ENCODE measurements at regions not wholly inside any gene's neighbourhood (a gene's known extent, or its start where the extent isn't known, plus 50 kb on each side); places are given as distances from the start of the nearest gene placed in this dataset.

- H3K4me1 ChIP-seq = peaks cover 6% of the 10 kb centered on the region; the same call in 2 of the 3 replicates
- H3K4me2 ChIP-seq = no peak overlapping the region
- ATAC-seq (no peak), DNase-seq (ENCODE audit: low read depth in 1 of 2, low spot score in 1 of 2) (no peak), FAIRE-seq (no peak)
- no peak overlapping the region for H3K4me3 ChIP-seq
- peaks cover 15% of the 10 kb centered on the region; the same call in 1 of the 3 replicates for H3K9me3 ChIP-seq
- TF ChIP-seq E2F6 (IDR thresholded peaks at IDR 0.05; ENCODE audit: borderline replicate concordance, low read depth) (no peak), USF2 (IDR thresholded peaks at IDR 0.05) (no peak), HOXA7 (CRISPR knock-in tag; IDR thresholded peaks at IDR 0.05) (no peak)
- POLR2A ChIA-PET = no interaction called here
- H3K27ac ChIP-seq = no peak overlapping the region
- CTCF ChIA-PET = interaction anchor here (1.0 to 1.8 kb wide), 5 partner anchors 10 to 101 kb away, joined by 3 to 4 read pairs (median 3); no protein-coding TSS in a partner anchor
These were observed 86.8 kb upstream of the TP53I11 start for GRCh38 chr11:45037434-45038005.

GRCh38 chr11:45038923-45039322, 88.2 kb upstream of the TP53I11 start:
- Histone ChIP-seq H3K27ac (no peak overlapping the region), H3K4me2 (no peak overlapping the region), H3K9me3 (peaks cover 15% of the 10 kb centered on the region; the same call in 1 of the 3 replicates), H3K4me1 (peaks cover 16% of the 10 kb centered on the region), H3K4me3 (no peak overlapping the region)
- DNase-seq (ENCODE audit: low read depth in 1 of 2, low spot score in 1 of 2) (no peak), ATAC-seq (no peak), FAIRE-seq (no peak)
- CTCF ChIA-PET = interaction anchor here (1.1 kb wide), 1 partner anchor 11 kb away, joined by 4 read pairs; no protein-coding TSS in a partner anchor
- whole genome bisulfite sequencing (ENCODE audit: missing lambda C conversion rate) = 7% methylated on average over 1 of the region's 1 CpG
- no peak for TF ChIP-seq MAZ (IDR thresholded peaks at IDR 0.05; ENCODE audit: borderline replicate concordance, low read depth, low read length)
- TF ChIP-seq NFE2L2 (conservative IDR thresholded peaks at IDR 0.05; ENCODE audit: low read length) = no peak
- TF ChIP-seq ATOH8 (CRISPR knock-in tag; IDR thresholded peaks at IDR 0.05; ENCODE audit: low read depth) = no peak
- no peak for TF ChIP-seq RCOR1 (IDR thresholded peaks at IDR 0.05; ENCODE audit: low read depth, low read length)
- no peak for TF ChIP-seq BCL3 (IDR thresholded peaks at IDR 0.05)
- TF ChIP-seq CHD2 (IDR thresholded peaks at IDR 0.05; ENCODE audit: low read length, partially characterized antibody) = no peak
- TF ChIP-seq HOXB13 (CRISPR knock-in tag; IDR thresholded peaks at IDR 0.05; ENCODE audit: low read depth) = no peak
- TF ChIP-seq ZFP36 (IDR thresholded peaks at IDR 0.05; ENCODE audit: borderline replicate concordance, partially characterized antibody) = no peak
- TF ChIP-seq RFX5 (IDR thresholded peaks at IDR 0.05) = no peak
- no peak for TF ChIP-seq HOXA7 (CRISPR knock-in tag; IDR thresholded peaks at IDR 0.05)
- TF ChIP-seq CEBPB (IDR thresholded peaks at IDR 0.05) = no peak
- TF ChIP-seq KDM5A (IDR thresholded peaks at IDR 0.05) = no peak
- TF ChIP-seq ZNF302 (CRISPR knock-in tag; IDR thresholded peaks at IDR 0.05) = no peak
- TF ChIP-seq NPAS2 (CRISPR knock-in tag; IDR thresholded peaks at IDR 0.05; ENCODE audit: borderline replicate concordance) = no peak
- POLR2A ChIA-PET = no interaction called here

- POLR2A ChIA-PET = no interaction called here
- FAIRE-seq = no peak
These were observed 90.9 kb upstream of the TP53I11 start for GRCh38 chr11:45041596-45041995.

More at GRCh38 chr11:45041596-45041995, 90.9 kb upstream of the TP53I11 start:
- DNase-seq (ENCODE audit: low read depth in 1 of 2, low spot score in 1 of 2) = no peak
- Histone ChIP-seq H3K27ac (no peak overlapping the region; a peak in 2 of 6 replicates), H3K4me2 (no peak overlapping the region), H3K4me3 (no peak overlapping the region), H3K9me3 (peaks cover 15% of the 10 kb centered on the region; the same call in 1 of the 3 replicates), H3K4me1 (peaks cover 37% of the 10 kb centered on the region)
- 77% methylated on average over 7 of the region's 7 CpGs for WGBS (ENCODE audit: missing lambda C conversion rate)
- TF ChIP-seq FOSB (CRISPR knock-in tag; IDR thresholded peaks at IDR 0.05) (no peak), ATOH8 (CRISPR knock-in tag; IDR thresholded peaks at IDR 0.05; ENCODE audit: low read depth) (no peak), RCOR1 (IDR thresholded peaks at IDR 0.05; ENCODE audit: low read depth, low read length) (no peak), RAD21 (conservative IDR thresholded peaks at IDR 0.05 in 1 of 2, IDR thresholded peaks at IDR 0.05 in 1 of 2) (no peak), USF2 (IDR thresholded peaks at IDR 0.05) (no peak), ZC3H11A (IDR thresholded peaks at IDR 0.05) (no peak), HES2 (IDR thresholded peaks at IDR 0.05) (no peak)
- CTCF ChIA-PET = interaction anchor here (1.1 to 2.5 kb wide), 5 partner anchors 14 to 105 kb away, joined by 3 to 11 read pairs (median 5); no protein-coding TSS in a partner anchor
- ATAC-seq = no peak

Data from A549 (cell line).